H9 (cell line): ENCODE measurements at regions not wholly inside any gene's neighbourhood (a gene's known extent, or its start where the extent isn't known, plus 50 kb on each side); places are given as distances from the start of the nearest gene placed in this dataset.

Experiments
- DNase-seq: peaks from one replicate; pipeline ENCODE4 v3.0.0-alpha.2; 2017
- H2AFZ ChIP-seq: one replicate; pipeline ENCODE4 v1.6.1; 2013; ENCODE audit warnings: mild to moderate bottlenecking, low read length, control low read depth, moderate library complexity
- H2AK5ac ChIP-seq: 2 replicates; pipeline ENCODE4 v1.6.1; 2013; ENCODE audit warnings: low read length, control low read depth, mixed read lengths; ENCODE audit not compliant: insufficient read length
- H2BK120ac ChIP-seq: one replicate; pipeline ENCODE4 v1.6.1; 2013; ENCODE audit warnings: low read depth, mild to moderate bottlenecking, low read length, control low read depth, inconsistent platforms; ENCODE audit not compliant: poor library complexity, severe bottlenecking
- H2BK12ac ChIP-seq: 2 replicates; pipeline ENCODE4 v1.6.1; 2013; ENCODE audit warnings: low read length, control low read depth, mixed read lengths, low read depth; ENCODE audit not compliant: insufficient read length
- H2BK15ac ChIP-seq: 2 replicates; pipeline ENCODE4 v1.6.1; 2013; ENCODE audit warnings: low read depth, low read length, control low read depth
- H2BK20ac ChIP-seq: one replicate; pipeline ENCODE4 v1.6.1; 2013; ENCODE audit warnings: low read depth, mild to moderate bottlenecking, low read length, control low read depth, inconsistent platforms; ENCODE audit not compliant: poor library complexity, severe bottlenecking
- H2BK5ac ChIP-seq: 2 replicates; pipeline ENCODE4 v1.6.1; 2013; ENCODE audit warnings: low read length, control low read depth, mixed read lengths; ENCODE audit not compliant: insufficient read length
- H3K14ac ChIP-seq: 2 replicates; pipeline ENCODE4 v1.6.1; 2013; ENCODE audit warnings: low read length, control low read depth; ENCODE audit not compliant: insufficient read depth
- H3K18ac ChIP-seq: 2 replicates; pipeline ENCODE4 v1.6.1; 2013; ENCODE audit warnings: low read depth, mild to moderate bottlenecking, mixed read lengths, low read length, control low read depth; ENCODE audit not compliant: insufficient read length
- H3K23ac ChIP-seq: 2 replicates; pipeline ENCODE4 v1.6.1; 2013; ENCODE audit warnings: low read length, control low read depth, mixed read lengths, low read depth; ENCODE audit not compliant: insufficient read length
- H3K23me2 ChIP-seq: 2 replicates; pipeline ENCODE4 v1.6.1; 2013; ENCODE audit warnings: low read depth, mild to moderate bottlenecking, mixed read lengths, low read length, control low read depth; ENCODE audit not compliant: insufficient read length, poor library complexity, severe bottlenecking
- H3K27ac ChIP-seq: 2 replicates; pipeline ENCODE4 v1.5.1; 2013; ENCODE audit warnings: low read length, control low read depth, mixed read lengths, low read depth; ENCODE audit not compliant: insufficient read length
- H3K27me3 ChIP-seq: 2 replicates; pipeline ENCODE4 v1.6.1; 2013; ENCODE audit warnings: low read length, control low read depth, inconsistent platforms; ENCODE audit not compliant: insufficient read depth
- H3K4ac ChIP-seq: 2 replicates; pipeline ENCODE4 v1.6.1; 2013; ENCODE audit warnings: low read depth, mild to moderate bottlenecking, control low read depth, inconsistent platforms, low read length, moderate library complexity
- H3K4me1 ChIP-seq: 2 replicates; pipeline ENCODE4 v1.6.1; 2013; ENCODE audit warnings: low read length, control low read depth, inconsistent platforms; ENCODE audit not compliant: insufficient read depth
- H3K4me2 ChIP-seq: 2 replicates; pipeline ENCODE4 v1.6.1; 2013; ENCODE audit warnings: low read length, control low read depth, mixed read lengths; ENCODE audit not compliant: insufficient read length, insufficient read depth
- H3K56ac ChIP-seq: 2 replicates; pipeline ENCODE4 v1.6.1; 2013; ENCODE audit warnings: low read depth, mild to moderate bottlenecking, mixed read lengths, low read length, control low read depth; ENCODE audit not compliant: insufficient read length
- H3K79me1 ChIP-seq: 2 replicates; pipeline ENCODE4 v1.6.1; 2013; ENCODE audit warnings: low read depth, mild to moderate bottlenecking, moderate library complexity, low read length, control low read depth, inconsistent platforms; ENCODE audit not compliant: insufficient read depth, poor library complexity, severe bottlenecking
- H3K79me2 ChIP-seq: 2 replicates; pipeline ENCODE4 v1.6.1; 2013; ENCODE audit warnings: low read length, control low read depth, inconsistent platforms; ENCODE audit not compliant: insufficient read depth
- H3K9ac ChIP-seq: 2 replicates; pipeline ENCODE4 v1.6.1; 2013; ENCODE audit warnings: low read length, control low read depth, mixed read lengths; ENCODE audit not compliant: insufficient read length; ENCODE audit errors: extremely low read depth
- H3K9me3 ChIP-seq: one replicate; pipeline ENCODE4 v1.6.1; 2013; ENCODE audit warnings: low read depth, low read length, inconsistent platforms; ENCODE audit not compliant: control insufficient read depth
- H3T11ph ChIP-seq: one replicate; pipeline ENCODE4 v1.6.1; 2013; ENCODE audit warnings: mild to moderate bottlenecking, low read length, control low read depth, inconsistent platforms
- H4K20me1 ChIP-seq: one replicate; pipeline ENCODE4 v1.6.1; 2013; ENCODE audit not compliant: control insufficient read depth, insufficient read length, insufficient read depth
- H4K5ac ChIP-seq: 2 replicates; pipeline ENCODE4 v1.6.1; 2013; ENCODE audit warnings: low read depth, mild to moderate bottlenecking, mixed read lengths, low read length, control low read depth; ENCODE audit not compliant: insufficient read length
- H4K8ac ChIP-seq: replicated peaks from 2 replicates; pipeline ENCODE4 v1.6.1; 2013; ENCODE audit warnings: low read length, control low read depth, mixed read lengths, low read depth; ENCODE audit not compliant: insufficient read length
- H4K91ac ChIP-seq: 2 replicates; pipeline ENCODE4 v1.6.1; 2013; ENCODE audit warnings: low read depth, mild to moderate bottlenecking, moderate library complexity, mixed read lengths, low read length, control low read depth; ENCODE audit not compliant: insufficient read length
- H3K27ac Mint-ChIP-seq, 3 experiments: 2 replicates in 2 of 3; 3 replicates in 1 of 3; pipeline ENCODE4 v1.8.0; 2020 to 2021; ENCODE audit warnings: mixed read lengths in 3 of 3, mild to moderate bottlenecking in 1 of 3, moderate library complexity in 1 of 3
- H3K27me3 Mint-ChIP-seq: 2 replicates; pipeline ENCODE4 v1.8.0; 2021; ENCODE audit warnings: low read depth, mild to moderate bottlenecking, moderate library complexity, mixed read lengths
- H3K36me3 Mint-ChIP-seq, 3 experiments: 2 replicates in 2 of 3; 3 replicates in 1 of 3; pipeline ENCODE4 v1.8.0; 2020 to 2021; ENCODE audit warnings: low read depth in 3 of 3, mixed read lengths in 3 of 3; ENCODE audit not compliant: insufficient read depth in 1 of 3
- H3K4me1 Mint-ChIP-seq, 2 experiments: 2 replicates each; pipeline ENCODE4 v1.8.0; 2020; ENCODE audit warnings: mixed read lengths in 2 of 2
- H3K4me3 Mint-ChIP-seq, 2 experiments: 2 replicates in 1 of 2; 3 replicates in 1 of 2; pipeline ENCODE4 v1.8.0; 2020 to 2021; ENCODE audit warnings: mild to moderate bottlenecking in 2 of 2, mixed read lengths in 2 of 2, moderate library complexity in 1 of 2
- H3K9me3 Mint-ChIP-seq, 2 experiments: 2 replicates in 1 of 2; 3 replicates in 1 of 2; pipeline ENCODE4 v1.8.0; 2020; ENCODE audit warnings: mild to moderate bottlenecking in 2 of 2, mixed read lengths in 2 of 2, moderate library complexity in 1 of 2
- CTCF ChIP-seq: fragments of 200-600 bp; sonication (generic); conservative IDR thresholded peaks from 3 replicates; pipeline ENCODE4 v1.8.0; 2021; ENCODE audit warnings: antibody characterized with exemption, mild to moderate bottlenecking
- WGBS: extraction: QIAGEN DNeasy Blood & Tissue Kit; methylation state at CpG from one replicate; pipeline ENCODE4 v1.1.7; 2013; ENCODE audit warnings: missing lambda C conversion rate, low lambda C conversion rate, mixed read lengths; ENCODE audit not compliant: insufficient read length; ENCODE audit errors: extremely low coverage; 5-methylcytosine and 5-hydroxymethylcytosine counted together

- Histone ChIP-seq H2BK20ac (no peak overlapping the region), H4K20me1 (no peaks in the 10 kb centered on the region), H2AK5ac (no peak overlapping the region), H3T11ph (no peak overlapping the region), H3K4ac (no peak overlapping the region), H3K27ac (no peak overlapping the region), H3K4me2 (no peak overlapping the region), H3K4me1 (peaks cover 2% of the 10 kb centered on the region; the same call in 1 of the 2 replicates), H3K27me3 (no peaks in the 10 kb centered on the region), H3K79me1 (no peaks in the 10 kb centered on the region), H3K9ac (no peak overlapping the region), H3K23me2 (no peaks in the 10 kb centered on the region), H3K14ac (no peak overlapping the region), H2BK120ac (no peak overlapping the region), H4K5ac (no peak overlapping the region), H2BK5ac (no peak overlapping the region), H3K18ac (no peak overlapping the region), H4K8ac (no peak overlapping the region), H3K9me3 (no peaks in the 10 kb centered on the region), H3K79me2 (no peaks in the 10 kb centered on the region), H4K91ac (no peak overlapping the region), H2AFZ (no peak overlapping the region), H3K56ac (no peak overlapping the region), H2BK12ac (no peak overlapping the region), H2BK15ac (no peak overlapping the region), H3K23ac (no peak overlapping the region)
- Mint-ChIP-seq H3K27me3 (peaks cover 7% of the 10 kb centered on the region), H3K9me3 (peaks cover 4 to 8% of the 10 kb centered on the region in 2 experiments; a peak in 4 of 5 replicates), H3K4me3 (no peak overlapping the region), H3K36me3 (peaks cover 0 to 8% (median 3%) of the 10 kb centered on the region in 3 experiments; a peak in 2 of 7 replicates), H3K27ac (no peak overlapping the region), H3K4me1 (peaks cover 13% of the 10 kb centered on the region in 2 experiments)
- DNase-seq, result no peak
- no CpG with 5 or more reads among the region's 5 CpGs for WGBS
- no peak for TF ChIP-seq CTCF
Measured at GRCh38 chr9:84224246-84224645, 116.3 kb downstream of the SLC28A3 start.
